ENCODE measurements at regions not wholly inside any gene's neighbourhood (a gene's known extent, or its start where the extent isn't known, plus 50 kb on each side); places are given as distances from the start of the nearest gene placed in this dataset.

DNA sequence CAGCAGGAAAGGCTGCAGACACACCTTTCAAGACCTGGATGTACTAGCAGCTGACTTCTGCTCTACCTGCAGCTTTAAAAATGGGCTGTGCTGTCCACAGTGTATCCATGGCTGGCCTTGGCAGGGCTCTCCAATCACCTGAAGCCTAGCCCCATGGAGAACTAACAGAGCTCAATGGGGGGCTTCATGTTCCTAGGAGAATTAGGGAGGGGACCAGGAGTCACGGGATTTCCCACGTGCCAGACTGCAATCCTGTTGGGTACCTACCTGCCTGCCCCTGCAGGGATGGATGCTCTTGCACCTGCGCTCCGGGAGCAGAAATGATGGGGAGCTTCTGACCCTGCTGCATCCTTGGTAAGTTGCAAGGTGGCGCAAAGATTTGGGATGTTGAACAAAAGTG is 462.1 kb downstream of the ICE1 start:
- TF ChIP-seq POLR2A (IDR thresholded peaks at IDR 0.05; ENCODE audit: low read length) (no peak), GATA1 (IDR thresholded peaks at IDR 0.05; ENCODE audit: low read depth, low read length) (no peak)

Data from erythroblast (primary cell).